GM19043 (cell line): ENCODE measurements at regions not wholly inside any gene's neighbourhood (a gene's known extent, or its start where the extent isn't known, plus 50 kb on each side); places are given as distances from the start of the nearest gene placed in this dataset.
"Not testable (repeated sequence)": the region's sequence is repeated elsewhere in the genome, so short reads cannot be mapped to it uniquely, and the experiment has no call there.

Experiments used
- ATAC-seq: cut with Tn5 transposase; IDR thresholded peaks from one replicate; pipeline ENCODE4 v1.9.1; 2021; ENCODE audit warnings: low read depth; ENCODE audit not compliant: unreplicated experiment

DNA sequence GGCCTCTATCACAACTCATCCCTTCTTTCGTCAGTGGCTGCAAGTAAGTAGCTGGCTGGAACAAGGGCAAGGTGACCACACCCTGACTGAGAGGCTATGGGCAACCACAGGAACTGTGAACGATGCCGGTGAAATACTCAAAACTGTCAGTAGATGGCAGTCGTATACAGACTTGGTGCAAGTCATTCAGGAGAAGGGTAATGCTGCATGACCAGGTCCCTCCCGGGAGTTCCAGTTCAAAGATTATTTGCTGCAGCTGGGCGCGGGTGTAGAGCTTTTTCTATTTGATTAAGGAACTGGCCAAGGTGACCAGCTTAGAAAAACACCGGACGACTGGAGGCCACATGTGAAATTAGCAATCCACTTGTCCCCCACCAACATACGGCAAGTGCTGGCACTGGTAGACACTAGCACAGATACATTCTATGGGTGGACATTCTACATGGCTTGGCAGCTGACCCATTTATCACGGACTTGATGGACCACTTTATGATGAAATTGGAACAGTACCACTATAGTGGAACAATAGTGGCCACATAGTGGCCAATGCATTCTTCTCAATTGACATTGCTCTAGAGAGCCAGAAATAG, 726.6 kb downstream of the TRAM1L1 start:
- peak; percentile 93 for ATAC-seq

DNA sequence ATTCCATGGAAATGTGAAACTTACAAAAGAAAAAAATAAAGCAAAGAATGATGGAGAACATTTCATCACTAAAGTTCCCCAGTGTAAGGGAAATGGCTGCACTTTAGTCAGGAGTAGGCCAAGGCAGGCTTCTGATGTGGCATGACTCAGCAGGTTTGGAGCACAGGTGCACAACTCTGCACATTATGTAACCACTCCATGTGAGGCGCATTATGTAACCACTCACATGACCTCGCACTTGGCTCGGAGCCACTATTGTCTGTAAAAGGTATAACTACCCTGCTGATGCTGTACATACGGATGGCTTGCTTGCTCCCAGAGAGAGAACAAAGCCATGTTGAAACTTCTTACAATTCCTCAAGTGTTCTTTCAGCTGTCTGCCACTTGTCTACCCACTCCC, 727.6 kb downstream of the TRAM1L1 start:
- no peak for ATAC-seq

DNA sequence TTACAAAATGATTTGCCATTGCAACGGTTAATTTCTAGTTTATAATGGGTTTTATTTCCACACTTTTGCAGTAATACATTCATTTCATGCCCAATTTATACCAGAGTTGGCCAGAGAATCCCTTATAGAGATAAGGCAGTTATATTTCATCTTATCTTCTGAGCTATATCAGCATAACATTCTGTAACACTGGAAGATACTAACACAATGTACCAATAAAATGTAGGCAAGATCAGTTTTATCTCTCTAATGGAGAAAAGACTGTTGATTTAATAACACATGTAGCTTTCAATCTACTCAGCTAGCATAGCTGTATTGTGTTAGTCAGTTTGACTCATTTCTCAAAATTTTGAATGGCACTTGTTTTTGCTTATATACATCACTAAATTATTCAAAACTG, 738.6 kb downstream of the TRAM1L1 start:
- ATAC-seq = no peak

DNA sequence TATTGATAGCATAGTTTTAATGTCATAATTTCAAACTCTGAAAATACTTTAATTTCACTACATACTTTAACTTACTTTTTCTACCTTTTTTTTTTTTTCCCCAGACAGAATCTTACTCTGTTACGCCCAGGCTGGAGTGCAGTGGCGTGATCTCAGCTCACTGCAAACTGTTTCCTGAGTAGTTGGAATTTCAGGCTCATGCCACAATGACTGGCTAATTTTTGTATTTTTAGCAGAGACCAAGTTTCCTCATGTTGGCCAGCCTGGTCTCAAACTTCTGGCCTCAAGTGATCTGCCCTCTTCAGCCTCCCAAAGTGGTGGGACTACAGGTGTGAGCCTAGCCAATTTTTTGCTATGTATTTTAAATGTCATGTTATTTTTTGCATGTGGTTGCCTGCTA, 741.6 kb downstream of the TRAM1L1 start:
- ATAC-seq = no peak

DNA sequence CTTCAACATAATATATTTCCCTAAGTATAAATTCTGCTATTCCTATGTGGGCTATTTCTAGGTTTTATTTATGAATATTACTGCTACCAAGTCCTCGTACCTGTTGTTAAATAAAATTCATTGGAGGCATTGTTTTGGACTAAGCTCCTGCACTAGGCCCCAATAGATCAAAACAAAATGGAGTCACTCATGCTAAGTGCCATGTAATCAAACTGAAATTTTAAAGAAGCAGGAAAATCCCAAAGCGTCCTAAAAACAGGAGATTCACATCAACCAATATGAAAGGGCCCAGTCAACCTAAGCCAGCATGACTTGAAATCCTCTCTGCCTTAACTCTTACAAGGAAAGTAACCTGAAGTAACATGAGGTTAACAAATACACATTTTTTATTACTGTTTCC, 743.2 kb downstream of the TRAM1L1 start:
- ATAC-seq = no peak

DNA sequence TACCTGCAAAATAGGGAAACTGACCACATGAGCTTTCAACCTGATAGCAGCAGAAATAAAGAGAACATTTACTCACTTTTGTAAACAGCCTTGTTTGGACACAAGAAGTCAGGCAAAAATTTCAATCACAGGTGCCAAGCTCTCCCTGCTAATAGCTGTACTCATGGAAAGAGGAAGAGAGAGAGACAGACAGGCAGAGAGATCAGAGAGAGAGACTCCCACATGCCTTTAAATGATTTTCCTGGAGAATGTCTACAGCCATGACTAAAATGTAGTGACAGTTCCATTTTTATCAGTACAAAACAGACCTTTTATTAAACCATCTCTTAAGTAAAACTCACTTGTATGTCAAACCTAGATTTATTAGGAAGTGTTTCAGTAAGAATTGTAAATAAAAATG, 752.9 kb downstream of the TRAM1L1 start:
- no peak for ATAC-seq

DNA sequence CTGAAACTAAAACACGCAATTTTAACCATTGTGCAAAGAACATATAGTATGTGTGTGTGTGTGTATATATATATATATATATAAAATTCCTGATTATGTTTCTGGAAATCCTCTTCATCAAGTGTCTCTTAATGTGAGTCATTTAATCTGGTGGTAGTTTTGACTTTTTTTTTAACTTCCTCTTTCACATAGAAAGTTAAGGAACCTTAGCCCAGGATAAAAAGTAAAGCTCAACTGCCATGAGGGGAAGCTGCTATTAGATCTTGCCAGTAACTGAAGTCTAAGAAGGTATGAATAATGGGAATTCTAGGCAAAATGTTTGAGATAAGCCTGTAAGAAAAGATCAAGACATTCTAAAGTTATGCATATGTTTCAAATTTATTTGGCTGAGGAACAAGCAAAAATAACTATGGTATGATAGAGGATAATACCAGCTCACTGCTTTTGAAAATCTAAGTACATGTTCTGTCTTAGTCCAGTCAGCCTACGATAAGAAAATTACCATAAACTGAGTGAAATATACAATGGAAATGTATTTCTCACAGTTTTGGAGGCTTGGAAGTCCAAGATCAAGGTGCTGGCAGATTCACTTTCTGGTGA, 757.0 kb downstream of the TRAM1L1 start:
- no peak for ATAC-seq

DNA sequence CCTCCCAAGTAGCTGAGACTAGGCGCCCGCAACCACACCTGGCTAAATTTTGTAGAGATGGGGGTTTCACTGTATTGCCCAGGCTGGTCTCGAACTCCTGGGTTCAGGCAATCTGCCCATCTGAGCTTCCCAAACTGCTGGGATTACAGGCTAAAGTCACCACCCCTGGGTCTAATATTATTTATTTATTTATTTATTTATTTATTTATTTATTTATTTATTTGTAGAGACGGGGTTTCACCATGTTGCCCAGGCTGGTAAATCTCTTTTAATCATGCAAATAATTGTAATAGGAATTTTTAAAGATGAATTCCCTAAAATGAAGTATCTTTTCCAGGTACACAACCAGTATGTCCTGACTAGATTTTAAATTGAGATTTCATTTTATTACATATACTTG, 761.8 kb downstream of the TRAM1L1 start:
- ATAC-seq = no peak

DNA sequence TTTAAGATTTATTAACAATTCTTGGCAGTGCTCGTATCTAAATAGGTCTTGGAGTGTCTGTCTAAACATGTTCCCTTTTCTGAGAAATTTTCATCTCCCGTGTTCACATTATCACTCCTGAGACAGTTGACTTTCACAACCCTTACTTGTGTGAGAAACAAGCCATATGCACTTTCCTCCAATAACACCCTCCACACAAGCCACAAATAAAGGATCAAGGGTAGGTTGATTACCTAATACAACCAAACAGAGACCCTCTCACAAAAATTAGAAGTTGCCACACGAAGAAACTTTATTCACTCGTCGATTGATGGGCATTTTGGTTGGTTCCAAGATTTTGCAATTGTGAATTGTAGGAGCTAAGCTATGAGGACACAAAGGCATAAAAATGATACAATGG, 763.9 kb downstream of the TRAM1L1 start:
- no peak for ATAC-seq

DNA sequence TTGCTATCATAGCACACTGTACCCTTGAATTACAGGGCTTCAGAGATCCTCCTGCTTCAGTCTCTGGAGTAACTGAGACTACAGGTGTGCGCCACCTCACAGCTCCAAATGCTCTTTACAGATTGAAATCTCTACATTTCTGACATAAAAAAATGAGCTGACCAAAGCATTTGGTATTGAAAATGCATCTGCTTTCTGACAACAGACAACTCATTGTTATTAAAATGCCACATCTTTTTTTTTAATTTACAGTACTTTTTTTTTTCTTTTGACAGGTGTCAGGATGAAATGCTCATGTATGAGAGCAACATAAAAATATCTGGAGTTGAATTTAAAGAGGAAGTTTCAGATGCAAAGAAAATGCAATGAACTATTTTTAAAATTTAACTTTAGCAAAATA, 764.5 kb downstream of the TRAM1L1 start:
- ATAC-seq = no peak

DNA sequence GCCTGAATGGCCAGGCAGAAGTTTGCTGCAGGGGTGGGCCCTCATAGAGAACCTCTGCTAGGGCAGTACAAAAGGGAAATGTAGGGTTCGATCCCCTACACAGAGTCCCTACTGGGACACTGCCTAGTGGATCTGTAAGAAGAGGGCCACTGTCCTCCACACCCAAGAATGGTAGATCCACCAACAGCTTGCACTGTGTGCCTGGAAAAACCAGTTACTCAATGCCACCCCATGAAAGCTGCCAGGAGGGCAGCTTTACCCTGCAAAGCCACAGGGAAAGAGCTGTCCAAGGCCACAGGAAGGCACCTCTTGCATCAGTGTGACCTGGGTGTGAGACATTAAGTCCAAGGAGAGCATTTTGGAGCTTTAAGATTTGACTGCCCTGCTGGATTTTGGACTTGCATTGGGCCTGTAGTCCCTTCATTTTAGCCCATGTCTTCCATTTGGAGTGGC, 781.6 kb downstream of the TRAM1L1 start:
- ATAC-seq = no peak

DNA sequence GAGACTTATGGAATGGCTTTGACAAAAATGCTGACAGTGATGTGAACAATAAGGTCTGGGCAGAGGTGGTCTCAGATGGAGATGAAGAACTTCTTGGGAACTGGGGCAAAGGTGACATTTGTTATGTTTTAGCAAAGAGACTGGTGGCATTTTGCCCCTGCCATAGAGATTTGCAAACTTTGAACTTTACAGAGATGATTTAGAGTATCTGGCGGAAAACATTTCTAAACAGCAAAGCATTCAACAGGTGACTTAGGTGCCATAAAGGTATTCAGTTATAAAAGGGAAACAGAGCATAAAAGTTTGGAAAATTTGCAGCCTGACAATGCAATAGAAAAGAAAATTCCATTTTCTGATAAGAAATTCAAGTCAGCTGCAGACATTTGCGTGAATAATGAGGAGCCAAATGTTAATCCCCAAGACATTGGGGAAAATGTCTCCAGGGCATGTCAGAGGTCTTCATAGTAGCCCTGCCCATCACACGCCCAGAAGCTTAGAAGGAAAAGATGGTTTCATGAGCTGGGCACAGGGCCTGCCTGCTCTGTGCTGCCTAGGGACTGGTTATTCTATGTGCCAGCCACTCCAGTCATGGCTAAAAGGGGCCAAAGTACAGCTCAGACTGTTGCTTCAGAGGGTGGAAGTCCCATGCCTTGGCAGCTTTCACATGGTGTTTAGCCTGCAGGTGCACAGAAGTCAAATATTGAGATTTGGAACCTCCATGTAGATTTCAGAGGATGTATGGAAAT, 782.2 kb downstream of the TRAM1L1 start:
- no peak for ATAC-seq

DNA sequence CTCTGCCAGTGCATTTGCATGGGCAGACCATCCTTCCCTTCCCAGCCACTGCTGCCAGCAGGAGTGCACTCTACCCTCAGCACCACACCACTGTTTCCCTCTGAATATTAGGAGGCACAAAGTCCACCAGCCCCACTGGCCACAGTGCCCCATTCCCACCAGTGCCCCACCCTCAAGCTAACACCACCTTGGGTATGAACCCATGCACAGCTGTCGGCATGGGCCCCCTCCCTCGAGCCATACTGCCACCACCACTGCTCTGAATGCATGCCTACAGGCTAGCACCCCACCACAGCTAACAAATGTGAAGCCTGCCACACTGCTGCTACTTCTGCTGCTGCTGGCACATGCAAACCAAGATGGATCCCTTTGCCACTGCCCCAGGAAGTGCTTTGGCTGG, 810.4 kb downstream of the TRAM1L1 start:
- no peak for ATAC-seq

DNA sequence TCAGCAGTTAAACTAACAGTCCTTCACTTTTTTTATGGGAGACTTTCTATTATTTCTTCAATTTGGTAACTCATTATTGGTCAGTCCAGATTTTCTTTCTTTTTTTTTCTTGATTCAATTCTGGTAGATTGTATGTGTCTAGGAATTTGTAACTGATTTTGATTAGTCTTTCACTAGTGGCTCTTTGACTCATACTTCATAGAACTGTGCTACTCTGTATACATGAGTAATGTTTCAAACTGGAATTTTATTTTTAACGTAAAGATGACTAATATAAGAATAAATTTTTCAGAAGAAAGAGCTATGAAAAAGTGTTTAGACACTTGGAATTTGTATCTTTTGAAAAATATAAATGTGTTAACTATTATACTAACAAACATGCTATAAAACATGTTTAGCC, 813.0 kb downstream of the TRAM1L1 start:
- ATAC-seq = no peak

DNA sequence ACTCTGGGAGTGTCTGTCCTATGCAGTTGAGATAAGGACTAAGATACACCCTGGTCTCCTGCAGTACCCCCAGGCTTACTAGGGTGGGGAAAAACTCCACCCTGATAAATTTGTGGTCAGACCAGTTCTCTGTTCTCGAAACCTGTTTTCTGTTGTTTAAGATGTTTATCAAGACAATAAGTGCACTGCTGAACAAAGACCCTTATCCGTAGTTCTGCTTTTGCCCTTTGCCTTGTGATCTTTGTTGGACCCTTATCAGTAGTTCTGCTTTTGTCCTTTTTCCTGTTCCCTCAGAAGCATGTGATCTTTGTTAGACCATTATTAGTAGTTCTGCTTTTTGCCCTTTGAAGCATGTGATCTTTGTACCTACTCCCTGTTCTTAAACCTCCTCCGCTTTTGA, 824.4 kb downstream of the TRAM1L1 start:
- ATAC-seq = not testable (repeated sequence)

DNA sequence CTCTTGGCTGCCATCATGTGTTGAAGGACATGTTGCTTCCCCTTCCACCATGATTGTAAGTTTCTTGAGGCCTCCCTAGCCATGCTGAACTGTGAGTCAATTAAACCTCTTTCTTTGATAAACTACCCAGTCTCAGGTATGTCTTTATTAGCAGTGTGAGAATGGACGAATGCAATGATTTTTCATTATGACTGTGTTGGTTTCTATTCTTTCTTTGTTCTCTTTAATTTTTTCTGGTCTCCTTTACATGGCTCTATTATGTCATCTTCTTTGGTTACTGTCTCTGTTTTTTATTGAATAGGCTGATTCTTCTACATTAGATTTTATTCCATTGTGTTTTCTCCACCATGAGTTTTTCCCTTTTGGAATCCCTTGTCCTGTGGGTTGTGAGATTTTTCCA, 840.6 kb downstream of the TRAM1L1 start:
- ATAC-seq = no peak

DNA sequence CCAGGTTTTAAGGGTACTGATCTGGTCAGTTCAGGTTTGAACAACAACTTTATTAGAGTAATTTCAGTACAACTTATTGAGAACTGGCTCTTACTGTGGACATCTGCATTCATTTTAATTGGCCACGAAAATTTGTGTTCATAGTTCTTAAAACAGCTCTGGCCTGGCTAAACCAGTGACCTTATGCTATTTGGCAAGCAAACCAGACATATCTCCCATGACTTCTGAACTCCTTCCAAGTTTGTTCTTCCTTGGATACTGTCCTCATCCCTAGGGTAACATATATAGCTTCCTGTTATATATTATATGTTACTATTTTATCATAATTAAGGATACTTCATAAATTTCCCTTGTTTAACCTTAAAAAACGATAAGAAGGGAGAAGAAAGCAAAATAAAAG, 841.9 kb downstream of the TRAM1L1 start:
- no peak for ATAC-seq

DNA sequence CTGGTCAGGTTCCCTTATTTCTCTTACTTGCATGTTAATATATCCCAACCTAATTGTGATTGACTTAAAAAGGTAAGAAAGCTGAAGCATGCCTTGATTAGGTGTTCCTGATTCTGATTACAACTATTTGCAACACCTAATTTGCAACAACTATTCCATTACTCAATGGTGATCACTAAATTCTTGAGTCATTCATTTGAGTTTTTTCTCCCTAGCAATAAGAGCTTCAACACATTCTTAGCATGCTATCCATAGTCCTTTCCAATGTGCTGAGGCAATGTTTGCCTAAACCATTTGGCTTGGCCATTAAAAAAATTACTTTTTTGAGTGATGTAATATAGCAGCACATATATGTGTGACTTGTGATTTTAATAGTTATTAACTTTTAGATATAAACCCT, 851.4 kb downstream of the TRAM1L1 start:
- no peak for ATAC-seq

DNA sequence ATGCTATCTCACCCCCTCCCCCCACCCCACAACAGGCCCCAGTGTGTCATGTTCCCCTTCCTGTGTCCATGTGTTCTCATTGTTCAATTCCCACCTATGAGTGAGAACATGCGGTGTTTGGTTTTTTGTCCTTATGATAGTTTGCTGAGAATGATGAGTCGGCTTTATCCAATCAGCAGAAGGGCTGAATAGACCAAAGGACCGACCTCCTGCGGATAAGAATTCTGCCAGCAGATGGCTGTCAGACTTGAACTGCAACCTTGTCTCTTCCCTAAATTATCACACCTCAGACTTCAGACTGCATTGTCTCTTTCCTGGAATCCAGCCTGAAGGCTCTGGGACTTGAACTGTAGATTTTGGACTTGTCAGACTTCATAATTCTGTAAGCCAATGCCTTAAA, 853.4 kb downstream of the TRAM1L1 start:
- not testable (repeated sequence) for ATAC-seq

DNA sequence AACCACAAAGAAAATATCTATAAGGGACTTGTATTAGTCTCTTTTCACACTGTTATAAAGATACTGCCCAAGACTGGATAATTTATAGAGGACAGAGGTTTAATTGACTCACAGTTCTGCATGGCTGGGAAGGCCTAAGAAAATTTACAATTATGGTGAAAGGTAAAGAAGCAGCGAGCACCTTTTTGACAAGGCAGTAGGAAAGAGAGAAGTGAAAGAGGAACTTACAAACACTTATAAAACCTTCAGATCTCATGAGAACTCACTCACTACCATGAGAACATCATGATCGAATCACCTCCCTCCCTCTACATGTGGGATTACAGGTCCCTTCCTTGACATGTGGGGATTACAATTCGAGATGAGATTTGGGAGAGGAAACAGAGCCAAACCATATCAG, 856.0 kb downstream of the TRAM1L1 start:
- no peak for ATAC-seq

DNA sequence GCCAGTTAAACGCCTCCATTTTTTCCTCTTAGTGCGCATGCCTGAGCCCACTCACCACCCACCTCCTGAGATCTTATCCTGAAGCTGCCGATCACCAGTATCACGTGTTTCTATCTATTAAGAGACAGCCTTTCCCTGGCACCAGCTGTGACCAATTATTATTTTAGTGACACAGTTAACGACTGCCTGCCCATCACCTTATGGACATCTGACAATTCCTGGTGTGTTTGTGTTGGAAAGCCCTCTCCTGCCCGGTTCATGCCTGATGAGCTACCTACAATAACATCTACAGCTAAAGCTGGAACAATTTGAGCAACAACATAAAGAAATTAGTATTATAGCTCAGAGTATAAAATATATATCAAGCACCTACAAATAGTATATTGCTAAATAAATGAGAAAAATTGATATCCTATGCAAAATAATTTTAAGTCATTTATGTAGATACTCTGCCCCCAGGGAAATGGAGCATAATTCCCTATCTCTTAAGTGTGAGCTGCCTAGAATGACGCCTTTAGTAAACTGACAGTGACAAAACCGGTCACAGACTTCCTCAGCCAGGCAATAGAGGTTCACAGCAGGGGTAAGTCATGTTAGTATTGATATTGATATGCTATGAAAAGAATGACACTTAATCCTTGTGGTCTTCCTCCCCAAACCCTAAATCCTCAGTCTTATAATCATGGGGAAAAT, 862.2 kb downstream of the TRAM1L1 start:
- no peak for ATAC-seq

DNA sequence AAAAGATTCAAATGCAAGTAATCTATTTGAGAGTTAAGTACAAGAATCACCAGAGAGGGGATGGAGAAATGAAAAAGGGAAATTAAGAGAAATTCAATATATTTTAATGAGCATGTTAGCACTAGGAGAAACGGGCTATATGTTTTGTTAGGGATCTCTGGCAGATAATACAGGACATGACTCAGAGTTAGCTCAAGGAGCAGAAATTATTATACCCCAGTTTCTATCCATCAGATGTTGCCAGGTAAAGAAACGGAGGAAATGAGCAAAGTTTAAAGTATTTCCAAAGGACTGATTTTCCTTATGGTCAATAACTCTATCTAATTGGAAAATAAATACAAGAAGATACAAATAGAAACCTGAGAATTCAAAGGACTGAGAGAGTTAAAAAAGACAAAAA, 867.6 kb downstream of the TRAM1L1 start:
- no peak for ATAC-seq
